SKM-1 (cell line): ENCODE measurements at regions not wholly inside any gene's neighbourhood (a gene's known extent, or its start where the extent isn't known, plus 50 kb on each side); places are given as distances from the start of the nearest gene placed in this dataset.

Source experiments
- DNase-seq: peaks from one replicate; lab custom pipeline; 2025; ENCODE audit not compliant: unreplicated experiment; lab: John Stamatoyannopoulos, UW

DNA sequence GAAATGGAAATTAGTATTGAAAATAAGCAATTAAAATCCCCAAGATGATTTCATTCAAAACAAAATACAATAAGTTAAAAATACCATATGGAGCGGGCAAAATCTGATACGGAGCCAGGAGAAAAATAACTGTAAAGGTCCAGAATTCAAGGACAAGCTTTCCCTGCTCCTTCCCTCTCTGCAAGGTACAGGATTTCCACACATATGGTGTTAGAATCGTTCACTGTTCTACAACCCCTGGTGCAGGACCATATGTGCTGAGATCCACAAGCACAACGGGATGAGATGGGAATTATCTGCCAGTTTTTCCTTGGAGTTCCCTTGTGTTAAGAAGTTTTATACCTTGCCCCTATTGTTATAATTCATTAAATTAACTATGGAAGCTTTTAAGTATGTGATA lies 94.7 kb upstream of the DMAC1 start:
- DNase-seq = no peak

GRCh38 chr9:7892975-7893374 lies 93.4 kb upstream of the DMAC1 start:
- DNase-seq = no peak

DNA sequence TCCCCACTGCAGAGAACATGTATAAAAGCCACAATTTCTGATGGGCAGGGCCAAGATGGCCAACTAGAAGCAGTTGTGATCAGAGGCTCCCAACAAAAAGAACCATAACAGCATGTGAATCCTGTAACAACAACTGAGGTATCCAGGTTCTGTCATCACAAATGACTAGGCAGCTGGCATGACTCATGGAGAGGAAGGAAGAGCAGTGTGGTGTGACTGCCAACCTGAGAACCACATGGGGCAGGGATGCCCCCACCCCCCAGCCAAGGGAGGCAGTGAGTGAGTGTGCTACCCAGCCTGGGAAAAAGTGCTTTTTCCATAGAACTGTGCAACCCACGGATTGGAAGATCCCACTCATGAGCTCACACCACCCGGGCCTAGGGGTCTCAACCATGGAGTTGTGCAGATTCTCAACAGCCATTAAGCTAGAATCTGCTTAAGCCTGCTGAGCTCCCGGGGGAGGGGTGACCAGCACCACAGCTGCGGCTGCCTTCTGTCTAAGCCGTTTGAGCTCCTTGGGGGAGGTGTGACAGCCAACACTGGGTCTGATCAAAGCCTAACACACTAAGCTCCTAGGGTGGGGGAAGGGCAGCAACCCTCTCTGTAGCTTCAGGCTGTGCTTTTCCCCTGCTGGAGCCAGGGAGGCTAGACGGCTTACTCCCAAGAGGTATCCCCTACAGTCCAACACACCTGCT lies 80.1 kb upstream of the DMAC1 start:
- DNase-seq = no peak

- DNase-seq = no peak
These were observed 72.6 kb upstream of the DMAC1 start for GRCh38 chr9:7871977-7872730.

DNA sequence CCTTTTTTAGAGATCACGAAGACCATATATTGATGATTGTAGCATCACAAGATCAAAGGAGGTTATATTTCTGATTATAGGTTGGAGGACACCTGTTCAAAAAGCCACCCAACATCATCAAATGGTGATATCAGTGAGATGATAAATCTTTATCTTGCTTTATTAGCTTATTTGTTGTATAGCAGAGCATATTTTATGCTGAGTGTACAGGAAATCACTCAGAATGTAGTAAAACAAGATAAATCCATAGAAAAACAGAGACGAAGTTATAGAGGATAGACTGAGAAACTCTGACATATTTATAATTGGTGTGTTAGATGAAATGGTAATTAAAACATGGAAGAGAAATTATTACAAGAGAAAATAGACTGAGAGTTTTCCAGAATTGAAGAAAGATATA lies 69.8 kb upstream of the DMAC1 start:
- no peak for DNase-seq

- no peak for DNase-seq
These were observed 62.6 kb upstream of the DMAC1 start for GRCh38 chr9:7862170-7862569.

DNA sequence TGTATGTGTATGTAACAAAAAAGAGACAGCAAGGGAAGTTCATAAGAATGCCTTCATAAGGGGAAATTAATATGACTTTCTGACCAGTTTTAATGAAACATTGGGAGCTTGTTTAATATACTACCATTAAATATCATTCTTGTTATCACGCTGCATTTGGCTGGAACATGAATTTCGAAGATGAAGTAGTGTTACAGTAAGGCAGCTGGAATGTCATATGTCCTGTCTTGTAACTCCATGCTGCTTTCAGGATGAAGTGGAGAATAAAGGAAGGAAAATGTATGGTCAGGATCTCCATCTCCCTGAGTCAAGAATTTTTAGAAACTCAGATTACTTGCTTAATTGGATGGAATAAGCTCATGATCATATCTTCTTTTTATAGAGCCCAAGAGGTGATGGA lies 61.5 kb upstream of the DMAC1 start:
- no peak for DNase-seq

DNA sequence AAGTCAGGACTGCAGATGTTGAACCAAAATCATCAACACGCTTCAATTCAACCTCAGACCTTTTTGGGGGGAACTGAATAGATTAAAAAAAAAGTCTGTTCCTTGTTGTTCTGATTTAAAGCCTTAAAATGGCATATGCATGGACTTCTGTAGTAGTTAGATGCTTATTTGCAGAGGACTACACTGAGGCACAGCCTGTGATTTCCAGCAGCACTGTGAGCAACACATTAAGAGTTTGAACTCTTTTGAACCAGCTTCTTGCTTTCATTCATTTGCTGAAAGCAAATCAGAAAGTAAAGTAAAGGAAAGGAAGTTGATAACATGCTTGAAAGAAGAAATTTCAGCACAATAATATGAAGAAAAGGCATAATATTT lies 60.7 kb upstream of the DMAC1 start:
- no peak for DNase-seq

GRCh38 chr9:7859701-7860334 lies 60.2 kb upstream of the DMAC1 start:
- no peak for DNase-seq

DNA sequence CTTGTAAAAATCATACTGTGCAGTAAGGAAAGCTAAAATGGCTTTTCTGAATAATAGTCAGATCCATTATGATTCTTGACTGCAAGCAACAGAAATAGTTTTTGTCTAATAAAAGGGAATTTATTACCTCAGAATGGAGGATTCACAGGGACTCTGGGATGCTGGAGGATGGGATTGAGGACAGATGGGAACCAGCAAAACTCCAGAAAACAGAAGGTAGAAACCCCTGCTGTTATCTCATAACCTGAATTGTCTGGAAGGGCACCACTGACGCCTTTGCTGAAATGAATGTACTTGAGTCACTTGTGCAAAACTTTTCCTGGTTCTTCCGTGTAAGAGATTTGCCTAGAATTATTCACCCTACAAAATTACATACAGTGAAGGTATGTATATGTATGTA lies 58.6 kb upstream of the DMAC1 start:
- no peak for DNase-seq

GRCh38 chr9:7854763-7855162 lies 55.2 kb upstream of the DMAC1 start:
- no peak for DNase-seq
